Choroid plexus epithelial cell (primary cell): ENCODE measurements at regions not wholly inside any gene's neighbourhood (a gene's known extent, or its start where the extent isn't known, plus 50 kb on each side); places are given as distances from the start of the nearest gene placed in this dataset.

Source experiments
- DNase-seq: peaks from one replicate; pipeline ENCODE4 v3.0.0-alpha.2; 2010; ENCODE audit warnings: low read depth
- H3K4me3 ChIP-seq: 2 replicates; pipeline ENCODE4 v1.5.1; 2011; ENCODE audit warnings: low read depth, mild to moderate bottlenecking, control low read depth, low read length, moderate library complexity
- TF ChIP-seq, protein P1 (sequence below): conservative IDR thresholded peaks from 2 replicates; pipeline ENCODE4 v1.5.1; 2011; ENCODE audit warnings: low read depth, mild to moderate bottlenecking, control low read depth, inconsistent platforms, low read length, moderate library complexity

DNA sequence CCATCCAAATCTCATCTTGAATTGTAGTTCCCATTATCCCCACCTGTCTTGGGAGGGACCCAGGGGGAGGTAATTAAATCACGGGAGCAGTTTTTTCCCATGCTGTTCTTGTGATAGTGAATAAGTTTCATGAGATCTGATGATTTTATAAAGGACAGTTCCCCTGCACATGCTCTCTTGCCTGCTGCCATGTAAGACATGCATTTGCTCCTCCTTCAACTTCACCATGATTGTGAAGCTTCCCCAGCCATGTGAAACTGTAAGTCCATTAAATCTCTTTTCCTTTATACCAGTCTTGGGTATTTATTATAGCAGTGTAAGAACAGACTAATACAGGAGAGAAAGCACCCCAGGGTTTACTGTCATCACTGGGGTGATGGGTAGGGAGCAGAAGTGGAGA lies 220.4 kb upstream of the NUDT4 start:
- no peak overlapping the region for H3K4me3 ChIP-seq
- no peak for DNase-seq
- TF ChIP-seq, protein P1, sequence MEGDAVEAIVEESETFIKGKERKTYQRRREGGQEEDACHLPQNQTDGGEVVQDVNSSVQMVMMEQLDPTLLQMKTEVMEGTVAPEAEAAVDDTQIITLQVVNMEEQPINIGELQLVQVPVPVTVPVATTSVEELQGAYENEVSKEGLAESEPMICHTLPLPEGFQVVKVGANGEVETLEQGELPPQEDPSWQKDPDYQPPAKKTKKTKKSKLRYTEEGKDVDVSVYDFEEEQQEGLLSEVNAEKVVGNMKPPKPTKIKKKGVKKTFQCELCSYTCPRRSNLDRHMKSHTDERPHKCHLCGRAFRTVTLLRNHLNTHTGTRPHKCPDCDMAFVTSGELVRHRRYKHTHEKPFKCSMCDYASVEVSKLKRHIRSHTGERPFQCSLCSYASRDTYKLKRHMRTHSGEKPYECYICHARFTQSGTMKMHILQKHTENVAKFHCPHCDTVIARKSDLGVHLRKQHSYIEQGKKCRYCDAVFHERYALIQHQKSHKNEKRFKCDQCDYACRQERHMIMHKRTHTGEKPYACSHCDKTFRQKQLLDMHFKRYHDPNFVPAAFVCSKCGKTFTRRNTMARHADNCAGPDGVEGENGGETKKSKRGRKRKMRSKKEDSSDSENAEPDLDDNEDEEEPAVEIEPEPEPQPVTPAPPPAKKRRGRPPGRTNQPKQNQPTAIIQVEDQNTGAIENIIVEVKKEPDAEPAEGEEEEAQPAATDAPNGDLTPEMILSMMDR, result no peak

DNA sequence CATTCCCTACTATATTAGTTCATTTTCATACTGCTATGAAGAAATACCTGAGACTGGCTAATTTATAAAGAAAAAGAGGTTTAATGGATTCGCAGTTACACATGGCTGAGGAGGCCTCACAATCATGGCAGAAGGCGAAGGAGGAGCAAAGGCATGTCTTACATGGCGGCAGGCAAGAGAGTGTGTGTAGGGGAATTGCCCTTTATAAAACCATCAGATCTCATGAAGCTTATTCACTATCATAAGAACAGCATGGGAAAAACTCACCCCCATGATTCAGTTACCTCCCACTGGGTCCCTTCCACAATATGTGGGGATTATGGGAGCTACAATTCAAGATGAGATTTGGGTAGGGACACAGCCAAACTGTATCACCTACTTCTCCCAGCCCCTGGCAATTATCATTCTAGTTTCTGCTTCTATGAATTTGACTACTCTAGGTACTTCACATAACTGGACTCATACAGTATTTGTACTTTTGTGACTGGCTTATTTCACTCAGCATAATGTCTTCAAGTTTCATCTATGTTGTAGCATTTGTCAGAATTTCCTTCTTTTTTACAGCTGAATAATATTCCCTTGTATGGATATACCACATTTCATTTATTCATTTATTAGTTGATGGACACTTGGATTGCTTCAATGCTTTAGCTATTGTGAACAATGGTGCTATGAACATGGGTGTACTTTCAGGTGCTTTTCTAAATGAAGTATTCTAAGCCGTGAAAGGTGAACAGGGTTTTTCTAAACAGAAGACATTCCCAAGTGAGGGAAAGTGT lies 219.5 kb upstream of the NUDT4 start:
- DNase-seq, result no peak
- H3K4me3 ChIP-seq, result no peak overlapping the region
- TF ChIP-seq, protein P1, result no peak

DNA sequence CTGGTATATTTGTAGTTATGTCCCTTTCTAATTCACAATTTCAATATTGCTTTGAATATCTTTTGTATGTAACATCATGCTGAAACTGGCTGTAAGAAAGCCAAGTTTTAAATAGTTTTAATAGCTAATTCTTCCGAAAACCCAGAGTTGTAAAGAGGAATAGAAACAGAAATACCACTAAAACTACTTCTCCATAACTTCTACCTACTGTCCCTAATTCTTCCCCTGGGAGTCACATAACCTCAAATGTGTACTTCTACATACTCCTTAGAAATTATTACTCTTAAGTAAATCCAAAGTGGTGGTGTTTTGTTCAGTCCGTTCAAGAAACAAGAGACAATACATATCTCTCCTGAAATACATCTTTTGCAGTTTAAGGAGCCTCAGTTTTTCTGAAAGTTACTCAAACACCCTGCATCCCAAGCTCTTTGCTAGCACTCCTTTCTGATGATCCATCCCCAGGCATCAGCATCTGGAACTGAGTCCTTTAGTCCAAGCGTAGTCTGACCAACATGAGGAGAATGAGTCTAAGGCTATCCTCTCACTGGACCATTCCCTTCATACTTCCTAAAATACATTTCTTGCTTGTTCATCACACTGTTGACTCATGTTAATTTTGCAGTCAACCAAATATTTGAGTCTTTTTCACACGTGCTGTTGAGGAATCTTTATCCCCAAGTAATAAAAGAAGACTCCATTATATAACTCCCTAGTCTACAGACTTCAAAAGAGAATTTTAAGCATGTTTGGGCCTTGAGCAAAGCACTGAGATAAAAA lies 214.3 kb upstream of the NUDT4 start:
- DNase-seq, result peak; percentile 30
- TF ChIP-seq, protein P1, result no peak
- H3K4me3 ChIP-seq, result no peak overlapping the region

DNA sequence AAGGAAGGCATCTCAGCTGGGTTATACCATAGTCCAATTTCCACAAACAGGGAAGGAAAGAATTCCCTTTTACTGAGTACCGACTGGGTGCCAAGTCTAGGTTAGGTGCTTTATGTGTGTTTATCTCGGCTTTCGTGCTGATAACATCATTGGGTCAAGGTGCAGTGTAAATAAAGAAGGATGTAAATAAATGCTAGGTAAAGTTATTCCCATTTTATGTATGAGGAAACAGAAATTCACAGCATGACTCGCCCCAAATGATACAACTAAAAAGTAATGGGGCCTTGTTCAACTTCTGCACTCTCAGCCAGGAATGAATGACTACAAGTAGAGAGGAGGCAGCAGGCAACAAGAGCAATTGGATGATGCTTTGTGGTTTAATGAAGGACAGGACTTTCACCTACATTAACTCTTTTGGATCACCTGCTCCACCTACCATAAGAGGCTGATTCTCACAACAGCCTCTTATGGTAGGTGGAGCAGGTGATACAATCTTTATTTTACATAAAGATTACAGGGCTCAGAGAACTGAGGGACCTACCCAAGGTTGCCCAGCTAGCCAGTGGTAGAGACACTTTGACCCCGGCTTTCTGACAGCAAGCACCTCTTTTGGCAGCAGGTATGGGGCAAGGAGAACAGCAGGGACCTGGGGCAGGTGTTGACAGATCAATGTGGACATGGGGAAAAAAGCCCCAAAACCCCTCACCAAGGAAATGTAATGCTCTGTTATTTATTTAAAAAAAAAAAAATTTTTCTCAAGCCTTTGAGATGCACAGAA lies 213.4 kb upstream of the NUDT4 start:
- TF ChIP-seq, protein P1, result no peak
- DNase-seq, result no peak

DNA sequence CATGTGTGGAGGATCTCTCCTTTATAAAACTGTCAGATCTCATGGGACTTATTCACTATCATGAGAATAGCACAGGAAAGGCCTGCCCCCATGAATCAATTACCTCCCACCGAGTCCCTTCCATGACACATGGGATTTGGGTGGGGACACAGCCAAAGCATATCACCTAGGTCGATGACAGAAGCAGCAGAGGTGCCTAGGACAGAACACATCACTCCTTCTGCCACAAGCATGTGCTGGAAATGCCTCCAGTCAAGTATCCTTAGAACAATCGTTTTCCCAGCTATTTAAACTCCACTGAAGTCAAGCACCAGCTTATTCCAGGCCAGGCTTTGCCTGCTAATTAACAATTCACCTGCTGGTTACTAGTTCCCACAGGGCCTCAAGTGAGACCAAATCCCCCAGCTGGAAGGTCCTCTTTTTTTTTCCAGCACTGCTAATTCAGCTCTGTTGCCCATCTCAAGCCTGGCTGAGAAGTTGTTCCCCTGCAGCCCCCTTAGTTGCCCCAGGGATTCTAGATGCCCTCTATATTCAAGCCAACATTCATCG lies 212.3 kb upstream of the NUDT4 start:
- no peak overlapping the region for H3K4me3 ChIP-seq
- TF ChIP-seq, protein P1, result no peak
- no peak for DNase-seq

More for the DNA sequence above, 213.4 kb upstream of the NUDT4 start:
- H3K4me3 ChIP-seq, result no peak overlapping the region

DNA sequence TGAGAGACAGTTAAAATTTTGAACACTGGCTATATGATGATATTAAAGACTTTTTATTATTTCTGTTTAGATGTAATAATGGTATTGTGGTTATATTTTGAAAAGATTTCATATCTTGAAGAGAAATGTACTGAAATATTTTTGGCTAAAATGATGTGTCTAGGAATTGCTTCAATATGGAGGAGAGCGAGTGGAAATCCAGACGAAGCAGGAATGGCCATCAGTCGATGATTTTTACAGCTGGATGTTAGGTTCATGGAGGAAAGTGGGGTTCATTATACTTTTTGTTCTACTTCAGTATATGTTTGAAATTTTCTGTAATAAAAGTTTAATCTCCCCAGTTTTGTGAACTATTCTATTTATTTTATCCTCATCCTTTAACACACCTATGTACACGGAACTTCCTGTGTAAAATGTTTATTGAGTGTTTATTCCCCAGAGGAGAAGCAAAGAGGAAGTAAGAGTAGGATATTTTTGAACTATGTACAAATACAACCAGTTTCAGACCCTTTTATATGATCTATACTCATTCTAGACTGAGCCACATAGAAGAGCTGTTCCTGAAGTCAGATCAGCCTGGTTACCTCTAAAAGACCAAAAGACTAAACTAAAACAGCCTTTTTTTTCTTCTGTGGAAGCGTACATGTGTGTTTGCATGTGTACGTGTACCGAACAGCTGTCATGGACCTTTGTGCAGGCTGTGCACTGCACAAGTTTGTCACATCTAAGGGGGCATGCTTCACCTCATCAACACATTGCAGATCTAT lies 211.0 kb upstream of the NUDT4 start:
- no peak for DNase-seq
- TF ChIP-seq, protein P1, result no peak
- no peak overlapping the region for H3K4me3 ChIP-seq
